GM12801 (cell line): ENCODE measurements at regions not wholly inside any gene's neighbourhood (a gene's known extent, or its start where the extent isn't known, plus 50 kb on each side); places are given as distances from the start of the nearest gene placed in this dataset.

Source experiments
- TF ChIP-seq, protein P1 (sequence below): IDR thresholded peaks from one replicate; pipeline ENCODE4 v1.5.1; 2011; ENCODE audit warnings: control low read depth; ENCODE audit not compliant: insufficient read length; ENCODE audit errors: extremely low read depth

DNA sequence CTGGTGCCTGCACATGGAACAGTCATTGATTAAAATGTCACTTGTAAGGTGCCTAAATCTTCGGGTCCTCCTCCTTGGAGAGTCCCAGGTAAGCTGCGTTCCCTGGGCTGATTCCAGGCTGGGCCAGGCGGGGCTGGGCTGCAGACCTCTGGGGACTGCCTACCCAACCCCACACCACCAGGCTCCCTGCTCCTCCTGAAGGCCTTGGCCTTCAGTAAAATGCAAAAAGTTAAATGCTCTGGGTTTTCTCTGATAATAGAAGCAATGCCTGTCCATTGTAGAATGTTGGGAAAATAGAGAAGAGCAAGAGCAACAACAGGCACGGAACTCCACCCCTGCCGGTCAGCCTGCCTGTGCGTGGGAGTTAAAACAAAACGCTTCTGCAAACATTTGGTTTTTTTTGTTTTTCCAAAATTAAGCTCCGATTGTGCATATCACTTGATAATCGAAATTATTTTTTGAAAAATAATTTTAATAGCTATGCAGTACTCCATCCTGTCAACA, 363.9 kb downstream of the SEC14L1 start:
- TF ChIP-seq, protein P1, sequence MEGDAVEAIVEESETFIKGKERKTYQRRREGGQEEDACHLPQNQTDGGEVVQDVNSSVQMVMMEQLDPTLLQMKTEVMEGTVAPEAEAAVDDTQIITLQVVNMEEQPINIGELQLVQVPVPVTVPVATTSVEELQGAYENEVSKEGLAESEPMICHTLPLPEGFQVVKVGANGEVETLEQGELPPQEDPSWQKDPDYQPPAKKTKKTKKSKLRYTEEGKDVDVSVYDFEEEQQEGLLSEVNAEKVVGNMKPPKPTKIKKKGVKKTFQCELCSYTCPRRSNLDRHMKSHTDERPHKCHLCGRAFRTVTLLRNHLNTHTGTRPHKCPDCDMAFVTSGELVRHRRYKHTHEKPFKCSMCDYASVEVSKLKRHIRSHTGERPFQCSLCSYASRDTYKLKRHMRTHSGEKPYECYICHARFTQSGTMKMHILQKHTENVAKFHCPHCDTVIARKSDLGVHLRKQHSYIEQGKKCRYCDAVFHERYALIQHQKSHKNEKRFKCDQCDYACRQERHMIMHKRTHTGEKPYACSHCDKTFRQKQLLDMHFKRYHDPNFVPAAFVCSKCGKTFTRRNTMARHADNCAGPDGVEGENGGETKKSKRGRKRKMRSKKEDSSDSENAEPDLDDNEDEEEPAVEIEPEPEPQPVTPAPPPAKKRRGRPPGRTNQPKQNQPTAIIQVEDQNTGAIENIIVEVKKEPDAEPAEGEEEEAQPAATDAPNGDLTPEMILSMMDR, result no peak

DNA sequence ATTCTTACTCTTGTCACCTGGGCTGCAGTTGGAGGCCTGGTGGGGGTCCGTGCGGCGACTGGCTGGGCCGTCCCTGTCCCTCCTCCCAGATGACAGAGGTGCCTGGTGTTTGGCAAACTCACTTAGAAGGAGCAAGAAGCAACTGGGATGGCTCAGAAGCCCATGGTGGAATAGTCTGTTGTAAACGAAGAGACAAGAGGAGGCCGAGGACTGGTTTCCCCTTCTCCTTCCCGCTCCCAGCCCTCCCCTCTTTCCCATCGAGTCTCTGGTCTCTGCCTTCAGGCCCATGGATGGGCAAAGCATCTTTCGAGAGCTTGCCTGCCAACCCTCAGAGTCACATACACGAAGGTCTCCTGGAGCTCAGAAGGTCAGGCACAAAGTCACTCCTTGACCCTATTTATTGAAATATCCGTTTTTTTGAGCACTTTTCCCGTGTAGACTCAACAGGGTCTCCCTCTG, 364.4 kb downstream of the SEC14L1 start:
- TF ChIP-seq, protein P1, result no peak

DNA sequence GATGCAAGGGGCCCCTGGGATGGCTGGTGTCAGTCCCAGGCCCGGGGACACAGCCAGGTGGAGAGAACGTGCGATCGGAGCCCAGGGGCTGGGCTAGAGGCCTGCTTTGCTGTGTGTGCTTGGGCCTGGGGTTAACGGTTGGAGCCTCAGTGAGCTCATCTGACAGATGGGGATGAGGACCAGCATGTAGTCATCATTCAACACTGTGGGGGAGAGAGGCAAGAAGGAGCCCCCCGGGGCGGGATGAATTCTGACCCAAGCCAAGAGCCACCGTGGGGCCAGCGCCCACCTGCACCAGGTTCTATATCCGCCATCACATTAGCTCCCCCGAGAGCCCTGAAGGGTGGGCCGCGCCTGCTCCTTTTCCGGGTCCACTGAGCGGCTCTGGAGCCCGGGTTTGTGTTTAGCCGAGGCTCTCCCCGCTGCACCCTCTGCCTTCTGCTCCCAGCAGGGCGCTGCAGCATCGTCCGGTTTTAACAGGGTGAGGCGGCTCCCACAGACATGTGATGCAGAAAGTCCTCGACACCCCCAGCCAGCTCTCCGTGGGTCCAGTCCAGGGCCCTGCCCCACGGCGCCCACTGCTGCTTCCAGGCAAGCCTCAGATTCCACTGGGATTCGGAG, 365.7 kb downstream of the SEC14L1 start:
- TF ChIP-seq, protein P1, result no peak

DNA sequence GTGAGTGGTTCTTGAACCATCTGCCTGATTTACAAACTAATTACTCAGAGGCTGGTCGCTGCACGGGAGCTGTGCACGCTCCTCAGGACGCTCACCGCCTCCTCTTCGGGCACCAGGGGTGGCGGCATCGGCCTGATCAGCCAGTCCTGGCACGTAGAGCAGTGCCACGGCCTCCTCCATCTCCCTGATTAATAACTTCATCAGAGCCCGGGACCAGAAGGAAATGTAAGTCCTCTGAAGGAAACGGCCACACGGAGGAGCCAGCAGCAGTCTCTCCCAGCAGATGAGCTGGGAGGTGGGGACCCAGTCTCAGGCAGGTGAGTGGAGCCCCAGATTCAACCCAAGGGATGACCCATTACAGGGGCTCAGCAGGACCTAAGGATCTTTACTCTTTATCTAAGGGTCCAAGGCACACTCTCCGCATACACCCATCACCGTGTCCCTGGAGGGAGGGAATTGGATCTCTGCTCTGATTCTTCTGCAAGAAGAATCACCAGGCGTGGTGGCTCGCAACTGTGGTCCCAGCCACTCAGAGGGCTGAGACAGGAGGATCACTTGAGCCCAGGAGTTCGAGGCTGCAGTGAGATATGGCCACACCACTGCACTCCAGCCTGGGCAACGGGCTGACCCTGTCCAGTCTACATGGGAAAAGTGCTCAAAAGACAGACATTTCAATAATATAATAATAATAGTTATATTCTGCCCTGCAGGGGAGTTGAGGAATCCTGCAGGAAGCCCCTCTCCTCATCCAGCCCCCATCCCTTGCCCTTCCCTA, 366.5 kb downstream of the SEC14L1 start:
- TF ChIP-seq, protein P1, result no peak

DNA sequence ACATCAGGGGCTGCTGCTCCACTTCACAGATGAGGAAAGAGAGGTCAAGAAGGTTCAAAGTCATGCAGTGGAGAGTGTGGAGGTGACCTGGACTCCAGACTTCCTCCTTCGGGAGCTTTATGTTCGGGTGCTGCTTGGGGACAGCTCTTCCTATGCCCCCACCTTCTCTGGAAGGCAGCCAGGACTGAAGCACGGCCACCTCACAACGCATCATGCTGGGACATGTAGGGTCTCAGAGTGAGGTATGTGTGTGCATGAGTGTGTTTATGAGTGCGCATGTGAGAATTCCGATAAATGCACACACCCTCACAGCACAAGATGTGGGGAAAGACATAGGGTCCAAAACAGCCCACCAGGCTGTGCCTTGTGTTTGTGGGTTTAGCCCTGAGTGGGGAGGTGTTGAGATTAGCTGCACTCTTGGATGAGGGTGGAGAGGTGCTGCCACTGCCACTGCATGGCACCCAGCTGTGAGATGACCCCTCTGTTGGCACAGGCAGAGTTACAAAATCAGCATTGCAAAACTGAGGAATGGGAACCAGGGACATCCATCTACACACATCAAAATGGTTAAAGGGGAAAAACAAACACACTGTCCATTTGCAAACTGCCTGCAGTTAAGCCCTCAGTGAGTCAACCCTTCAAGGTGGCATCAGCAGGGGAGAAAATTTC, 367.4 kb downstream of the SEC14L1 start:
- TF ChIP-seq, protein P1, result no peak

DNA sequence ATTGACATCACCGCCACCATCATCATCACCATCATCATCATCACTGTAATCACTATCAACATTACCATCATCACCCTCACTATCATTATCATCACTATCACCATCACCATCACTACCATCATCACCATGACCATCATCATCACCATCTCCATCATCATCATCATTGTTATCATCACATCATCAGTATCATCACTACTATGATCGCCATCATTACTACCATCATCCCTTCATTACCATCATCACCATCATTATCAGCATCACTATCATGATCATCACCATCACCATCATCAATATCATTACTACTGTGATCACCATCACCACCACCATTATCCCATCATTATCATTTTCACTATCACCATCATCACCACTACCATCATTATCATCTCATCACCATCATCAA, 368.3 kb downstream of the SEC14L1 start:
- TF ChIP-seq, protein P1, result no peak

DNA sequence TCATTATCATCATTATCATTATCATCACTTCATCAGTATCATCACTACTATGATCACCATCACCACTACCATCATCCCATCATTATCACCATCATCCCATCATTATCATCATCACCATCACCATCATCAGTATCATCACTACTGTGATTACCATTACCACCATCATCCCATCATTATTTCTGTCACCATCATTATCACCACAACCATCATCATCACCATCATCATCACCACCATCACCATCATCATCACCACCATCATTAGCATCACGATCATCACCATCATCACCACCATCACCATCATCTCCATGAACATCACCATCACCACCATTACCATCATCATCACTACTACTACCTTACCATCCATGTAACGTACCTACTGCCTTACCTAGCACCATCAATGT, 368.8 kb downstream of the SEC14L1 start:
- TF ChIP-seq, protein P1, result no peak
